Ectodermal cell (in vitro differentiated cells): ENCODE measurements at regions not wholly inside any gene's neighbourhood (a gene's known extent, or its start where the extent isn't known, plus 50 kb on each side); places are given as distances from the start of the nearest gene placed in this dataset.

Experiments used
- H3K27ac ChIP-seq: 2 replicates; pipeline ENCODE4 v1.7.0; 2013; ENCODE audit warnings: mild to moderate bottlenecking, low read depth, low read length; ENCODE audit not compliant: insufficient read depth, poor library complexity, severe bottlenecking
- H3K27me3 ChIP-seq: 2 replicates; pipeline ENCODE4 v1.7.0; 2013; ENCODE audit warnings: mild to moderate bottlenecking, low read length; ENCODE audit not compliant: insufficient read depth, control insufficient read depth, poor library complexity, severe bottlenecking
- H3K36me3 ChIP-seq: one replicate; pipeline ENCODE4 v1.7.0; 2013; ENCODE audit warnings: low read length; ENCODE audit not compliant: control insufficient read depth, insufficient read depth
- H3K4me1 ChIP-seq: one replicate; pipeline ENCODE4 v1.7.0; 2013; ENCODE audit warnings: low read length; ENCODE audit not compliant: control insufficient read depth, insufficient read depth
- H3K4me3 ChIP-seq: 2 replicates; pipeline ENCODE4 v1.7.0; 2013; ENCODE audit warnings: low read depth, low read length, control low read depth; ENCODE audit not compliant: insufficient read depth
- H3K9me3 ChIP-seq: 2 replicates; pipeline ENCODE4 v1.7.0; 2013; ENCODE audit warnings: mild to moderate bottlenecking, low read length, moderate library complexity; ENCODE audit not compliant: control insufficient read depth
- WGBS, 2 experiments: methylation state at CpG; one replicate each; pipeline ENCODE4 v1.1.7; 2013; ENCODE audit warnings: missing lambda C conversion rate in 2 of 2; 5-methylcytosine and 5-hydroxymethylcytosine counted together

DNA sequence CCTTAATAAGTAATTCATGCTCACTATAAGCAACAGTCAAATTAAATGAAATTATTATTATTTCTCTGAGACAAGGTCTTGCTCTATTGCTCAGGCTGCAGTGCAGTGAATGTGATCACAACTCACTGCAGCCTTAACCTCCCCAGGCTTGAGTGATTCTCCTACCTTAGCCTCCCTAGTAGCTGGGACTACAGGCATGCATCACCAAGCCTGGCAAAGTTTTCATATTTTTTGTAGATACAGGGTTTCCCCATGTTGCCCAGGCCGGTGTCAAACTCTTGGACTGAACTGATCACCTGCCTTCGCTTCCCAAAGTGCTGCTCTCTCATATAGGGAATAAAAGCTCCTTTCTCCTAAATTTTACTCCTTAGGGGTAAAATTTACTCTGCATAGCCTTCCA, 74.9 kb upstream of the GAREM1 start:
- Histone ChIP-seq H3K4me3 (no peak overlapping the region), H3K27me3 (no peaks in the 10 kb centered on the region), H3K4me1 (peaks cover 8% of the 10 kb centered on the region), H3K36me3 (no peaks in the 10 kb centered on the region), H3K9me3 (no peaks in the 10 kb centered on the region), H3K27ac (no peak overlapping the region)
- WGBS, 2 experiments = 90 to 92% methylated on average over 2 of the region's 2 CpGs

DNA sequence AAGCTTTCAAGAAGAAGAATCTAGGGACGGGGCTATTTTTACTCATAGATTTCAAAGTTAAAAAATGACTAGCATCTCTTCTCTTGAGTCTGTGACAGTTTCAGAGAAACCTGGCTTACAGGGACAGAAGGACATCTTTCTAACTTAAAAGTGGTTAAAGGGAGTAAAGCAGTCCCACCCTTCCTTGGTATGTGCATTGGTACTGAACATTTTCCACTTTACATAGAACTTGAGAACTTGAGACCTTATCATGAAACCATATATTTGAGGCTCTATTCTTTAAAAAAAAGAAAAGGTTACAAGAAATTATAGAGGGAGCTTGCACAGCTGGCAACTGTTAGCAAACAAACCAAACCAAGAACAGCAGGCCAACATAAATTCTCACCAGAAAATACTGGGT, 73.4 kb upstream of the GAREM1 start:
- Histone ChIP-seq H3K4me3 (no peak overlapping the region), H3K36me3 (no peaks in the 10 kb centered on the region), H3K9me3 (no peaks in the 10 kb centered on the region), H3K27ac (no peak overlapping the region), H3K4me1 (peaks cover 8% of the 10 kb centered on the region), H3K27me3 (no peaks in the 10 kb centered on the region)
- WGBS, 2 experiments = 90 to 93% methylated on average over 1 of the region's 1 CpG

GRCh38 chr18:32542221-32542798, 71.6 kb upstream of the GAREM1 start:
- 58 to 67% methylated on average over 4 to 5 of the region's 5 CpGs for WGBS, 2 experiments
- H3K4me1 ChIP-seq = no peaks in the 10 kb centered on the region
- no peak overlapping the region for H3K27ac ChIP-seq
- H3K9me3 ChIP-seq = no peaks in the 10 kb centered on the region
- H3K27me3 ChIP-seq = no peaks in the 10 kb centered on the region
- no peak overlapping the region for H3K4me3 ChIP-seq
- no peaks in the 10 kb centered on the region for H3K36me3 ChIP-seq

DNA sequence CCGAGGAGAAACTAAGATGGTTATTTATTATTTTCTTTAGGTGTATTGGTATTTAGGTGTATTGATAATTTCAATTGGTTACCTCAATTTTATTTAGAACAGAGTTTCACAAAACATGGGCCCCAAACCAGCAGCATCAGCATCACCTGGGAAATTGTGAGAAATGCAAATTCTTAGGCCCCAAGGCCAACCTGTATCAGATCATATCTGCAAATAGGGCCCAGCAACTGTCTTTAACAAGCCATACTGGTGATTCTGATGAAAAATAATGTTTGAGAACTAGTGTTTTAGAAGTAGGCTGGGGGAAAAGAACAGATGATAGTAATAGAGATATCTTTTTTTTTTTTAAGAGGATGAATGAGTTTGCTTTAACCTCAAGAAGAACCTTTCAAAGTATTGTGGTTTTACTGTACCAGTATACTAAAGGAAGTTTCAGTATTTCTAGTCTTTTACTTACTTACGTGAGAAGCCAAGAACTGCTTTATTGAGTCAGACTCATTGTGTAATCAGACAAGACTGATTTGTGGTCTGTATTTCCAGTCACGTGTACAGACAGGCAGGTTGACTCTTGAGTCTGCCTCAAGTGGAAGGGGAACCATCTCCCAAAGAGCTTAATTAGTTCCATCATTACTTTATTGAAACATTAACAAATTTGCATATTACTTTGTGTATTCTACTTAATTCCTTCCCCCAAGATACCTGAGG, 60.4 kb upstream of the GAREM1 start:
- H3K27ac ChIP-seq = no peak overlapping the region
- H3K4me1 ChIP-seq = no peaks in the 10 kb centered on the region
- H3K36me3 ChIP-seq = no peaks in the 10 kb centered on the region
- H3K4me3 ChIP-seq = no peak overlapping the region
- H3K9me3 ChIP-seq = no peaks in the 10 kb centered on the region
- 89 to 93% methylated on average over 3 of the region's 3 CpGs for WGBS, 2 experiments
- H3K27me3 ChIP-seq = no peaks in the 10 kb centered on the region

- no peaks in the 10 kb centered on the region for H3K4me1 ChIP-seq
- H3K36me3 ChIP-seq = no peaks in the 10 kb centered on the region
- 94 to 100% methylated on average over 3 of the region's 3 CpGs for WGBS, 2 experiments
- H3K27ac ChIP-seq = no peak overlapping the region
- H3K9me3 ChIP-seq = no peaks in the 10 kb centered on the region
- H3K27me3 ChIP-seq = no peaks in the 10 kb centered on the region
- no peak overlapping the region for H3K4me3 ChIP-seq
Observed at GRCh38 chr18:32529722-32530420, 59.2 kb upstream of the GAREM1 start.

GRCh38 chr18:32520771-32521170, 50.1 kb upstream of the GAREM1 start:
- Histone ChIP-seq H3K9me3 (no peaks in the 10 kb centered on the region), H3K27ac (no peak overlapping the region), H3K4me3 (no peak overlapping the region), H3K27me3 (no peaks in the 10 kb centered on the region), H3K4me1 (no peaks in the 10 kb centered on the region), H3K36me3 (no peaks in the 10 kb centered on the region)
- 88 to 91% methylated on average over 4 of the region's 4 CpGs for WGBS, 2 experiments
